ENCODE measurements at regions not wholly inside any gene's neighbourhood (a gene's known extent, or its start where the extent isn't known, plus 50 kb on each side); places are given as distances from the start of the nearest gene placed in this dataset.

DNA sequence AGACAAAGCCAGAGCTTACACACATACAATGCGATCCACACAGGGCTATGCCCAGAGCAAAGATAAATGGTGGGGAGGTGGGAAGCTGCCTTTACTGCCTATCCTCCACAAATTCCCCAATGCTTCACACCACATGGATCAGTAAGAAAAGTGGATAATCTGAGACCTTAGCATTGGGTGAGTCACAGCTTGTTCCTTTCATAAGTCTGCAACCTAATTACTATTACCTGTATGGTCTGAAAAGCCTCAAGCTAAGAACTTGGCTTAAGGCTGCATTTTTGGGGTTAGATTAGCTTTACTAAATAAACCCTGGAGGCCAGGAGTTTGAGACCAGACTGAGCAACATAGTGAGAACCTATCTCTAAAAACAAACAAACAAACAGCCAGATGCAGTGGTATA lies 66.0 kb upstream of the BTBD3 start:
- DNase-seq (ENCODE audit: low spot score) (no peak), ATAC-seq (no peak)
- Mint-ChIP-seq H3K27ac (no peak overlapping the region), H3K4me3 (no peak overlapping the region), H3K27me3 (ENCODE audit: low read depth) (no peaks in the 10 kb centered on the region), H3K9me3 (peaks cover under 1% of the 10 kb centered on the region), H3K4me1 (peaks cover 18% of the 10 kb centered on the region), H3K36me3 (no peaks in the 10 kb centered on the region)
- ChIA-PET POLR2A (no interaction called here), CTCF (no interaction called here)
- no peak for TF ChIP-seq NFE2L1 (CRISPR knock-in tag; IDR thresholded peaks at IDR 0.05)
- TF ChIP-seq ZNF121 (CRISPR knock-in tag; IDR thresholded peaks at IDR 0.05) = no peak
- TF ChIP-seq, protein P1, sequence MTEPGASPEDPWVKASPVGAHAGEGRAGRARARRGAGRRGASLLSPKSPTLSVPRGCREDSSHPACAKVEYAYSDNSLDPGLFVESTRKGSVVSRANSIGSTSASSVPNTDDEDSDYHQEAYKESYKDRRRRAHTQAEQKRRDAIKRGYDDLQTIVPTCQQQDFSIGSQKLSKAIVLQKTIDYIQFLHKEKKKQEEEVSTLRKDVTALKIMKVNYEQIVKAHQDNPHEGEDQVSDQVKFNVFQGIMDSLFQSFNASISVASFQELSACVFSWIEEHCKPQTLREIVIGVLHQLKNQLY (CRISPR knock-in tag; IDR thresholded peaks at IDR 0.05) = no peak

- H3K27ac Mint-ChIP-seq = no peak overlapping the region
- no peaks in the 10 kb centered on the region for H3K9me3 Mint-ChIP-seq
- no peak for DNase-seq (ENCODE audit: low spot score)
- no peak overlapping the region for H3K4me3 Mint-ChIP-seq
- POLR2A ChIA-PET = no interaction called here
- CTCF ChIA-PET = no interaction called here
- peaks cover 18% of the 10 kb centered on the region for H3K4me1 Mint-ChIP-seq
- H3K27me3 Mint-ChIP-seq (ENCODE audit: low read depth) = no peaks in the 10 kb centered on the region
- TF ChIP-seq, protein P2, sequence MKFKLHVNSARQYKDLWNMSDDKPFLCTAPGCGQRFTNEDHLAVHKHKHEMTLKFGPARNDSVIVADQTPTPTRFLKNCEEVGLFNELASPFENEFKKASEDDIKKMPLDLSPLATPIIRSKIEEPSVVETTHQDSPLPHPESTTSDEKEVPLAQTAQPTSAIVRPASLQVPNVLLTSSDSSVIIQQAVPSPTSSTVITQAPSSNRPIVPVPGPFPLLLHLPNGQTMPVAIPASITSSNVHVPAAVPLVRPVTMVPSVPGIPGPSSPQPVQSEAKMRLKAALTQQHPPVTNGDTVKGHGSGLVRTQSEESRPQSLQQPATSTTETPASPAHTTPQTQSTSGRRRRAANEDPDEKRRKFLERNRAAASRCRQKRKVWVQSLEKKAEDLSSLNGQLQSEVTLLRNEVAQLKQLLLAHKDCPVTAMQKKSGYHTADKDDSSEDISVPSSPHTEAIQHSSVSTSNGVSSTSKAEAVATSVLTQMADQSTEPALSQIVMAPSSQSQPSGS (CRISPR knock-in tag; IDR thresholded peaks at IDR 0.05; ENCODE audit: borderline replicate concordance, low read depth) = no peak
- TF ChIP-seq, protein P3, sequence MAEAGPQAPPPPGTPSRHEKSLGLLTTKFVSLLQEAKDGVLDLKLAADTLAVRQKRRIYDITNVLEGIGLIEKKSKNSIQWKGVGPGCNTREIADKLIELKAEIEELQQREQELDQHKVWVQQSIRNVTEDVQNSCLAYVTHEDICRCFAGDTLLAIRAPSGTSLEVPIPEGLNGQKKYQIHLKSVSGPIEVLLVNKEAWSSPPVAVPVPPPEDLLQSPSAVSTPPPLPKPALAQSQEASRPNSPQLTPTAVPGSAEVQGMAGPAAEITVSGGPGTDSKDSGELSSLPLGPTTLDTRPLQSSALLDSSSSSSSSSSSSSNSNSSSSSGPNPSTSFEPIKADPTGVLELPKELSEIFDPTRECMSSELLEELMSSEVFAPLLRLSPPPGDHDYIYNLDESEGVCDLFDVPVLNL (CRISPR knock-in tag; IDR thresholded peaks at IDR 0.05; ENCODE audit: borderline replicate concordance, low read depth) = no peak
- TF ChIP-seq TEAD4 (CRISPR knock-in tag; IDR thresholded peaks at IDR 0.05) (no peak), ZNF423 (CRISPR knock-in tag; IDR thresholded peaks at IDR 0.05) (no peak), SMAD4 (CRISPR knock-in tag; IDR thresholded peaks at IDR 0.05) (no peak), USF2 (CRISPR knock-in tag; IDR thresholded peaks at IDR 0.05) (no peak), OVOL2 (CRISPR knock-in tag; IDR thresholded peaks at IDR 0.05; ENCODE audit: borderline replicate concordance) (no peak), SP1 (CRISPR knock-in tag; conservative IDR thresholded peaks at IDR 0.05) (no peak), ATF6 (CRISPR knock-in tag; IDR thresholded peaks at IDR 0.05) (no peak), NR3C1 (CRISPR knock-in tag; conservative IDR thresholded peaks at IDR 0.05; ENCODE audit: low read depth) (no peak), CREM (CRISPR knock-in tag; IDR thresholded peaks at IDR 0.05) (no peak), AFF4 (CRISPR knock-in tag; IDR thresholded peaks at IDR 0.05; ENCODE audit: borderline replicate concordance) (no peak), ATF1 (CRISPR knock-in tag; IDR thresholded peaks at IDR 0.05) (no peak), NR2C2 (CRISPR knock-in tag; IDR thresholded peaks at IDR 0.05) (no peak), RORB (CRISPR knock-in tag; IDR thresholded peaks at IDR 0.05) (no peak), FOXJ3 (CRISPR knock-in tag; IDR thresholded peaks at IDR 0.05; ENCODE audit: borderline replicate concordance) (no peak), PREB (CRISPR knock-in tag; IDR thresholded peaks at IDR 0.05; ENCODE audit: borderline replicate concordance) (no peak), ZNF121 (CRISPR knock-in tag; IDR thresholded peaks at IDR 0.05) (no peak), GTF2I (CRISPR knock-in tag; conservative IDR thresholded peaks at IDR 0.05) (no peak)
- H3K36me3 Mint-ChIP-seq = no peaks in the 10 kb centered on the region
- ATAC-seq = no peak
Observed at GRCh38 chr20:11852189-11852588, 65.5 kb upstream of the BTBD3 start.
